ENCODE measurements at regions not wholly inside any gene's neighbourhood (a gene's known extent, or its start where the extent isn't known, plus 50 kb on each side); places are given as distances from the start of the nearest gene placed in this dataset.

GRCh38 chr20:2228926-2229325, 66.9 kb upstream of the TGM3 start:
- no peaks in the 10 kb centered on the region for H3K36me3 Mint-ChIP-seq (ENCODE audit: low read depth)
- ATAC-seq (ENCODE audit: poor library complexity): no peak

GRCh38 chr20:2230726-2231488, 64.9 kb upstream of the TGM3 start:
- Histone ChIP-seq H3K36me3 (ENCODE audit: insufficient read depth, low read length) (no peaks in the 10 kb centered on the region), H3K4me1 (ENCODE audit: insufficient read depth, low read length) (no peaks in the 10 kb centered on the region), H3K4me3 (ENCODE audit: low read length) (no peak overlapping the region), H3K27ac (ENCODE audit: low read depth in 1 of 2, low read length in 2 of 2) (no peak overlapping the region), H3K9me3 (ENCODE audit: control insufficient read depth in 1 of 2, insufficient read depth in 1 of 2, low read length in 2 of 2) (no peaks in the 10 kb centered on the region), H3K27me3 (ENCODE audit: control insufficient read depth in 1 of 2, insufficient read depth in 2 of 2, low read length in 2 of 2) (no peaks in the 10 kb centered on the region)
- Mint-ChIP-seq H3K9me3 (no peaks in the 10 kb centered on the region), H3K27me3 (no peaks in the 10 kb centered on the region), H3K36me3 (ENCODE audit: low read depth) (no peaks in the 10 kb centered on the region), H3K4me3 (no peak overlapping the region), H3K4me1 (ENCODE audit: low read depth) (no peaks in the 10 kb centered on the region), H3K27ac (no peak overlapping the region)
- DNase-seq (no peak), ATAC-seq (ENCODE audit: poor library complexity) (no peak)
- intact Hi-C loops (cut with DNase I, micrococcal nuclease): no loop called here
- no peak for TF ChIP-seq CTCF (IDR thresholded peaks at IDR 0.05)
- CTCF ChIA-PET: no interaction called here
- POLR2A ChIA-PET: no interaction called here

More at GRCh38 chr20:2228926-2229325, 66.9 kb upstream of the TGM3 start:
- Mint-ChIP-seq H3K4me1 (ENCODE audit: low read depth) (no peaks in the 10 kb centered on the region), H3K27ac (no peak overlapping the region), H3K9me3 (no peaks in the 10 kb centered on the region), H3K4me3 (no peak overlapping the region), H3K27me3 (no peaks in the 10 kb centered on the region)
- DNase-seq: no peak
- CTCF ChIA-PET: no interaction called here
- no peaks in the 10 kb centered on the region for H3K36me3 ChIP-seq (ENCODE audit: insufficient read depth, low read length)
- H3K4me1 ChIP-seq (ENCODE audit: insufficient read depth, low read length): no peaks in the 10 kb centered on the region
- intact Hi-C loops (cut with DNase I, micrococcal nuclease): no loop called here
- no peak overlapping the region for H3K4me3 ChIP-seq (ENCODE audit: low read length)
- no peaks in the 10 kb centered on the region for H3K27me3 ChIP-seq (ENCODE audit: control insufficient read depth in 1 of 2, insufficient read depth in 2 of 2, low read length in 2 of 2)
- H3K9me3 ChIP-seq (ENCODE audit: control insufficient read depth in 1 of 2, insufficient read depth in 1 of 2, low read length in 2 of 2): no peaks in the 10 kb centered on the region
- POLR2A ChIA-PET: no interaction called here
- no peak for TF ChIP-seq CTCF (IDR thresholded peaks at IDR 0.05)
- no peak overlapping the region for H3K27ac ChIP-seq (ENCODE audit: low read depth in 1 of 2, low read length in 2 of 2)

- POLR2A ChIA-PET: no interaction called here
- H3K27me3 ChIP-seq (ENCODE audit: control insufficient read depth in 1 of 2, insufficient read depth in 2 of 2, low read length in 2 of 2): no peaks in the 10 kb centered on the region
- H3K4me3 ChIP-seq (ENCODE audit: low read length): no peak overlapping the region
- H3K36me3 ChIP-seq (ENCODE audit: insufficient read depth, low read length): no peaks in the 10 kb centered on the region
- Mint-ChIP-seq H3K9me3 (no peaks in the 10 kb centered on the region), H3K27me3 (no peaks in the 10 kb centered on the region), H3K4me1 (ENCODE audit: low read depth) (no peaks in the 10 kb centered on the region), H3K4me3 (no peak overlapping the region), H3K27ac (no peak overlapping the region), H3K36me3 (ENCODE audit: low read depth) (no peaks in the 10 kb centered on the region)
- TF ChIP-seq CTCF (IDR thresholded peaks at IDR 0.05): no peak
- CTCF ChIA-PET: no interaction called here
- H3K4me1 ChIP-seq (ENCODE audit: insufficient read depth, low read length): no peaks in the 10 kb centered on the region
- H3K27ac ChIP-seq (ENCODE audit: low read depth in 1 of 2, low read length in 2 of 2): no peak overlapping the region
- no peaks in the 10 kb centered on the region for H3K9me3 ChIP-seq (ENCODE audit: control insufficient read depth in 1 of 2, insufficient read depth in 1 of 2, low read length in 2 of 2)
- no peak for ATAC-seq (ENCODE audit: poor library complexity)
- no peak for DNase-seq
- intact Hi-C loops (cut with DNase I, micrococcal nuclease): no loop called here
These were observed 64.1 kb upstream of the TGM3 start for GRCh38 chr20:2231701-2232100.

All from CD4-positive, alpha-beta T cell (primary cell).